HepG2 (cell line): ENCODE measurements at regions not wholly inside any gene's neighbourhood (a gene's known extent, or its start where the extent isn't known, plus 50 kb on each side); places are given as distances from the start of the nearest gene placed in this dataset.

ENCODE experiments used
- GTF3A ChIP-seq: sonication (generic); formaldehyde crosslinking; conservative IDR thresholded peaks from 2 replicates; pipeline ENCODE4 v1.4.0; 2020; ENCODE audit warnings: mild to moderate bottlenecking, missing genetic modification reagents
- HDAC2 ChIP-seq: sonication (generic); formaldehyde crosslinking; IDR thresholded peaks from 2 replicates; pipeline ENCODE4 v1.4.0; 2020; ENCODE audit warnings: missing genetic modification reagents
- HMGXB3 ChIP-seq: sonication (generic); formaldehyde crosslinking; IDR thresholded peaks from 2 replicates; pipeline ENCODE4 v1.4.0; 2020; ENCODE audit warnings: missing genetic modification reagents, borderline replicate concordance
- NFE2L1 ChIP-seq: sonication (generic); formaldehyde crosslinking; IDR thresholded peaks from 2 replicates; pipeline ENCODE4 v1.4.0; 2020; ENCODE audit warnings: missing genetic modification reagents, mild to moderate bottlenecking, borderline replicate concordance
- NFKBIZ ChIP-seq: IDR thresholded peaks from 2 replicates; pipeline ENCODE4 v1.6.1; 2018; ENCODE audit warnings: missing genetic modification reagents, missing compliant biosample characterization
- ZNF12 ChIP-seq: sonication (generic); formaldehyde crosslinking; IDR thresholded peaks from 2 replicates; pipeline ENCODE4 v1.5.0; 2020; ENCODE audit warnings: missing genetic modification reagents
- ZNF362 ChIP-seq: sonication (generic); formaldehyde crosslinking; IDR thresholded peaks from 2 replicates; pipeline ENCODE4 v1.4.0; 2020; ENCODE audit warnings: missing genetic modification reagents, mild to moderate bottlenecking, borderline replicate concordance
- ZNF883 ChIP-seq: sonication (generic); formaldehyde crosslinking; IDR thresholded peaks from 2 replicates; pipeline ENCODE4 v1.5.1; 2020; ENCODE audit warnings: mild to moderate bottlenecking, missing genetic modification reagents; ENCODE audit errors: not compliant biosample characterization
- TF ChIP-seq, protein P1 (sequence below): sonication (generic); formaldehyde crosslinking; IDR thresholded peaks from 2 replicates; pipeline ENCODE4 v1.8.1; 2023; ENCODE audit warnings: mild to moderate bottlenecking, inconsistent platforms, moderate library complexity, missing genetic modification reagents, borderline replicate concordance

DNA sequence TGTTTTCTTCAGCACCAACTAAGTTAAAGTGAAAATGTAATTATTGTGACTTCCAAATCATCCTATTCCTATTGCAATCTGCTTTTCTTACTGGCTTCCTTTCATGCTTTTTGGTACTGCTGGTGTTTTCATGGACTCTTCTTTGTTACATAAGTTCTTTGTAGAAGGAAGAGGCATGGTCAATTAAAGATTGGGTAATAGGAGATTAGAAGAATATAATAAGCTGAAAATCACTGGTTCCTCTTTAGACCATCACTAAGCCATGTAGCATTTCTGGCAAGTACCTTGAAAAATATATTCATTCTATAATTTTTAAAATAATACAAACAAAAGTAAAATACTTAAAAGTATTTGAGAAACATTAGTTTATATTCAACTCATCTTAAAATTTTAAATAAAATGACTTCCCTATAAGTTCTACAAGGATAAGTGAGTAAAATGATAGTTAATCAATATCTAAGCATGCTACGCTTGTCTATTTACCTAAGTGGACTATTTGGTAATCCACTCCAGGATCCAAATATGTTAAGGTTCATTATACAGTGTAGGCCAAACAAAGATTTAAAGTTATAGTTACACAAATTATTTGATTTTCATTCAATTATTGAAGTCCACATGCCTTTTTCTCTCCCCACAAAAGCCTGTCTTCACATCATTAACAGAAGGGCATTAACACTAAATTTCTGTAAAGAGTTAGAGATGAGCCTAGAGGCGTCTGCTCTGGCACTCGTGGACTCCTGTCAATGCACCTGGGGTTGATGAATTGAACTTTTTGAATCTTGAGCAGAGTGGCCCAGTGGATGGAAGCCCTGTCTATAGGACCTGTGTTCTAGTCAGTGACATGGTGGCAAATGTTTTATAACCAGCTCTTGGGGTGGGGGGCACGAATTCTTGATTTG, 408.1 kb downstream of the INHBA start (continued):
- TF ChIP-seq ZNF883 (no peak), GTF3A (CRISPR knock-in tag) (no peak), NFKBIZ (CRISPR knock-in tag) (no peak), HMGXB3 (no peak), ZNF12 (CRISPR knock-in tag) (no peak), HDAC2 (CRISPR knock-in tag) (no peak), NFE2L1 (no peak), ZNF362 (CRISPR knock-in tag) (no peak)
- TF ChIP-seq, protein P1, sequence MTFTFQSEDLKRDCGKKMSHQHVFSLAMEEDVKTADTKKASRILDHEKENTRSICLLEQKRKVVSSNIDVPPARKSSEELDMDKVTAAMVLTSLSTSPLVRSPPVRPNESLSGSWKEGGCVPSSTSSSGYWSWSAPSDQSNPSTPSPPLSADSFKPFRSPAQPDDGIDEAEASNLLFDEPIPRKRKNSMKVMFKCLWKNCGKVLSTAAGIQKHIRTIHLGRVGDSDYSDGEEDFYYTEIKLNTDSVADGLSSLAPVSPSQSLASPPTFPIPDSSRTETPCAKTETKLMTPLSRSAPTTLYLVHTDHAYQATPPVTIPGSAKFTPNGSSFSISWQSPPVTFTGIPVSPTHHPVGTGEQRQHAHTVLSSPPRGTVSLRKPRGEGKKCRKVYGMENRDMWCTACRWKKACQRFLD, result no peak
